PC-3 (cell line): ENCODE measurements at regions not wholly inside any gene's neighbourhood (a gene's known extent, or its start where the extent isn't known, plus 50 kb on each side); places are given as distances from the start of the nearest gene placed in this dataset.

Experiments
- ATAC-seq: fragments of 200-7000 bp; cut with Tn5 transposase; 2 replicates; pipeline ENCODE4 v1.9.1; 2020; ENCODE audit warnings: mild to moderate bottlenecking, moderate library complexity
- BruUV-seq: library from RNA; stranded (reverse); fragments of 400-500 nt; replicated peaks from 2 replicates; lab custom pipeline; 2021; lab: Mats Ljungman, UMichigan
- CTCF ChIA-PET: fragments of 300-600 bp; sonication (Branson Sonifier 250); formaldehyde crosslinking; loops from one replicate; lab custom pipeline; 2022; ENCODE audit warnings: antibody characterized with exemption; lab: Charles Lee
- POLR2A ChIA-PET: fragments of 300-600 bp; sonication (Branson Sonifier 250); formaldehyde crosslinking; loops from one replicate; lab custom pipeline; 2022; ENCODE audit warnings: antibody characterized with exemption; ENCODE audit not compliant: unreplicated experiment; lab: Charles Lee
- DNase-seq: peaks from one replicate; pipeline ENCODE4 v3.0.0-alpha.2; 2015
- H2AFZ ChIP-seq: fragments of 300-600 bp; sonication (generic); 2 replicates; pipeline ENCODE4 v1.6.0; 2016; ENCODE audit warnings: antibody characterized with exemption, low read length
- H3F3A ChIP-seq: fragments of 300-600 bp; sonication (generic); one replicate; pipeline ENCODE4 v1.6.0; 2017; ENCODE audit warnings: antibody characterized with exemption, low read length, control low read depth, mild to moderate bottlenecking; ENCODE audit not compliant: unreplicated experiment
- H3K27ac ChIP-seq: fragments of 300-600 bp; sonication (generic); 2 replicates; pipeline ENCODE4 v1.5.1; 2016; ENCODE audit warnings: mild to moderate bottlenecking, low read length
- H3K27me3 ChIP-seq: fragments of 300-600 bp; sonication (generic); 2 replicates; pipeline ENCODE4 v1.6.1; 2016; ENCODE audit warnings: low read length, mixed read lengths
- H3K36me3 ChIP-seq: fragments of 300-600 bp; sonication (generic); 2 replicates; pipeline ENCODE4 v1.6.1; 2016; ENCODE audit warnings: low read depth, mixed run types, low read length, mixed read lengths
- H3K4me1 ChIP-seq: fragments of 300-600 bp; sonication (generic); 2 replicates; pipeline ENCODE4 v1.5.1; 2016; ENCODE audit warnings: low read length; ENCODE audit not compliant: insufficient read depth
- H3K4me2 ChIP-seq: fragments of 300-600 bp; sonication (generic); 2 replicates; pipeline ENCODE4 v1.6.0; 2016; ENCODE audit warnings: low read length
- H3K4me3 ChIP-seq: fragments of 300-600 bp; sonication (generic); 2 replicates; pipeline ENCODE4 v1.5.1; 2016; ENCODE audit warnings: mild to moderate bottlenecking, low read length, mixed read lengths
- H3K79me2 ChIP-seq: fragments of 300-600 bp; sonication (generic); 2 replicates; pipeline ENCODE4 v1.6.1; 2017; ENCODE audit warnings: low read length, mixed read lengths
- H3K9ac ChIP-seq: fragments of 300-600 bp; sonication (generic); 2 replicates; pipeline ENCODE4 v1.6.0; 2016; ENCODE audit warnings: mild to moderate bottlenecking, low read length
- H3K9me2 ChIP-seq: fragments of 300-600 bp; sonication (generic); replicated peaks from 2 replicates; pipeline ENCODE4 v1.6.1; 2016; ENCODE audit warnings: mixed run types, low read length, mixed read lengths
- H3K9me3 ChIP-seq: fragments of 300-600 bp; sonication (generic); 2 replicates; pipeline ENCODE4 v1.6.1; 2016; ENCODE audit warnings: low read length, mixed read lengths
- H4K20me1 ChIP-seq: fragments of 300-600 bp; sonication (generic); 2 replicates; pipeline ENCODE4 v1.6.1; 2016; ENCODE audit warnings: low read length, mixed read lengths
- CTCF ChIP-seq: fragments of 300-600 bp; sonication (generic); conservative IDR thresholded peaks from 2 replicates; pipeline ENCODE4 v1.5.1; 2017; ENCODE audit warnings: antibody characterized with exemption, low read depth, mild to moderate bottlenecking, low read length
- EZH2 ChIP-seq: fragments of 300-600 bp; sonication (generic); IDR thresholded peaks from one replicate; pipeline ENCODE4 v1.6.1; 2017; ENCODE audit warnings: antibody characterized with exemption, mild to moderate bottlenecking, low read length; ENCODE audit not compliant: unreplicated experiment
- EZH2phosphoT487 ChIP-seq: fragments of 300-600 bp; sonication (generic); IDR thresholded peaks from 2 replicates; pipeline ENCODE4 v1.6.1; 2018; ENCODE audit warnings: mild to moderate bottlenecking, antibody characterized with exemption, low read length, borderline replicate concordance
- intact Hi-C: fragments of 100-400 bp; cut with micrococcal nuclease; formaldehyde crosslinking; loops from 2 replicates; pipeline ENCODE4 v1.9.0; 2023

GRCh38 chr14:97353102-97353501 is 555.9 kb downstream of the VRK1 start:
- no peak overlapping the region for H2AFZ ChIP-seq
- POLR2A ChIA-PET: no interaction called here
- no peaks in the 10 kb centered on the region for H3F3A ChIP-seq
- H3K9me2 ChIP-seq: no peaks in the 10 kb centered on the region
- no peaks in the 10 kb centered on the region for H3K9me3 ChIP-seq
- no peaks in the 10 kb centered on the region for H3K79me2 ChIP-seq
- BruUV-seq: no TSS peak
- DNase-seq (no peak), ATAC-seq (no peak)
- CTCF ChIA-PET: no interaction called here
- TF ChIP-seq EZH2: no peak
- no peak for TF ChIP-seq EZH2phosphoT487
- TF ChIP-seq CTCF: no peak
- H3K36me3 ChIP-seq: no peaks in the 10 kb centered on the region
- no peak overlapping the region for H3K4me2 ChIP-seq
- H3K4me3 ChIP-seq: no peak overlapping the region
- H3K27ac ChIP-seq: no peak overlapping the region
- H4K20me1 ChIP-seq: no peaks in the 10 kb centered on the region
- peaks cover 56% of the 10 kb centered on the region for H3K27me3 ChIP-seq
- H3K9ac ChIP-seq: no peak overlapping the region
- H3K4me1 ChIP-seq: no peaks in the 10 kb centered on the region
- intact Hi-C loops: no loop called here

- BruUV-seq: no TSS peak
- DNase-seq (no peak), ATAC-seq (no peak)
- H3K4me3 ChIP-seq: no peak overlapping the region
- H4K20me1 ChIP-seq: no peaks in the 10 kb centered on the region
- no peaks in the 10 kb centered on the region for H3K9me2 ChIP-seq
- peaks cover 64% of the 10 kb centered on the region for H3K27me3 ChIP-seq
- no peaks in the 10 kb centered on the region for H3K36me3 ChIP-seq
- H3K4me1 ChIP-seq: no peaks in the 10 kb centered on the region
- H2AFZ ChIP-seq: no peak overlapping the region
- H3K4me2 ChIP-seq: no peak overlapping the region
- POLR2A ChIA-PET: no interaction called here
- H3F3A ChIP-seq: no peaks in the 10 kb centered on the region
- intact Hi-C loops: no loop called here
- no peaks in the 10 kb centered on the region for H3K79me2 ChIP-seq
- no peak for TF ChIP-seq EZH2
- no peak for TF ChIP-seq EZH2phosphoT487
- no peak for TF ChIP-seq CTCF
- no peak overlapping the region for H3K9ac ChIP-seq
- CTCF ChIA-PET: no interaction called here
- no peak overlapping the region for H3K27ac ChIP-seq
- no peaks in the 10 kb centered on the region for H3K9me3 ChIP-seq
Measured at GRCh38 chr14:97354119-97354722, 557.0 kb downstream of the VRK1 start.

- ChIA-PET POLR2A (no interaction called here), CTCF (no interaction called here)
- Histone ChIP-seq H2AFZ (no peak overlapping the region), H3K27me3 (peaks cover 64% of the 10 kb centered on the region), H3K79me2 (no peaks in the 10 kb centered on the region), H3K9ac (no peak overlapping the region), H3F3A (no peaks in the 10 kb centered on the region), H3K36me3 (no peaks in the 10 kb centered on the region), H3K27ac (no peak overlapping the region), H3K4me2 (no peak overlapping the region), H3K9me2 (no peaks in the 10 kb centered on the region), H3K4me3 (no peak overlapping the region), H3K9me3 (no peaks in the 10 kb centered on the region), H4K20me1 (no peaks in the 10 kb centered on the region), H3K4me1 (no peaks in the 10 kb centered on the region)
- no peak for DNase-seq
- no peak for ATAC-seq
- TF ChIP-seq CTCF: no peak
- intact Hi-C loops: no loop called here
- BruUV-seq: no TSS peak
Measured at GRCh38 chr14:97359341-97359740, 562.2 kb downstream of the VRK1 start.
